ENCODE measurements at regions not wholly inside any gene's neighbourhood (a gene's known extent, or its start where the extent isn't known, plus 50 kb on each side); places are given as distances from the start of the nearest gene placed in this dataset.

DNA sequence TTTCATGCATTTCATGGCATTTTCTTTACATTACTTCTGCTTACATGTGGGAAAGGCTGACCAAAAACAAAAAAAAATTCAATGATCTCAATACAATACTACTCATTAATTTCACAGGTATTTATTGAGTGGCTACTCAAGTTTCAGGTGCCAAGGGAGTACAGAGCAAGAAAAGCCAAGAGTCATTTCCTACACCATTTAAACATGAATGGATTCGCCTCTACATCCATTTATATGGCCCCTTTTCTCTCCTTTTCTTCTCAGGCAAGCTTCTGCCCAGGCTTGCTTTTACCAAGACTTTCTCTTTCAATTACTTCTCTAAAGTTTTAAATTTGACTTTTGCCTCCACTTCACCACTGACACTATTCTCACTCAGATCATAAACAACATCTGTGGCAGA is 1603.1 kb upstream of the CELF4 start:
- H3K4me1 ChIP-seq (ENCODE audit: control insufficient read depth in 1 of 2, low read depth in 2 of 2) = no peaks in the 10 kb centered on the region

DNA sequence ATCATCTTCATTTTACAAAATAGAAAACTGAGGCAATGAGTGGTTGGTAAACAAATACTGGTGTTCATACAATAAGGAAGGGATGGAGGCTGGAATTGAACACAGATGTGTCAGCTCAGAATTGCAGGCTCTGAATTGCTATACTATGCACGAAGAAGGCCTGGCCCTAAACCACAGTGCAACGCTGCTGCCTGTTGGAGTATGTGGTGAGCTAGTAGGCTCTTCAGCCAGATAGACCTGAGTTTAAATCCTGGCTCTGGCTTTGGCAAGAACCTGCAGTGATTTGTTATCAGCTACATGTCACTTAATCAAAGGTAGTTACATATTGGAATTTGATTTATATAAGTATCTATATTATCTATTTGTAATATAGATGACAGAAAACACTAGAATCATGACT is 1602.4 kb upstream of the CELF4 start:
- no peak overlapping the region for H3K4me3 ChIP-seq
- TF ChIP-seq, protein P1, sequence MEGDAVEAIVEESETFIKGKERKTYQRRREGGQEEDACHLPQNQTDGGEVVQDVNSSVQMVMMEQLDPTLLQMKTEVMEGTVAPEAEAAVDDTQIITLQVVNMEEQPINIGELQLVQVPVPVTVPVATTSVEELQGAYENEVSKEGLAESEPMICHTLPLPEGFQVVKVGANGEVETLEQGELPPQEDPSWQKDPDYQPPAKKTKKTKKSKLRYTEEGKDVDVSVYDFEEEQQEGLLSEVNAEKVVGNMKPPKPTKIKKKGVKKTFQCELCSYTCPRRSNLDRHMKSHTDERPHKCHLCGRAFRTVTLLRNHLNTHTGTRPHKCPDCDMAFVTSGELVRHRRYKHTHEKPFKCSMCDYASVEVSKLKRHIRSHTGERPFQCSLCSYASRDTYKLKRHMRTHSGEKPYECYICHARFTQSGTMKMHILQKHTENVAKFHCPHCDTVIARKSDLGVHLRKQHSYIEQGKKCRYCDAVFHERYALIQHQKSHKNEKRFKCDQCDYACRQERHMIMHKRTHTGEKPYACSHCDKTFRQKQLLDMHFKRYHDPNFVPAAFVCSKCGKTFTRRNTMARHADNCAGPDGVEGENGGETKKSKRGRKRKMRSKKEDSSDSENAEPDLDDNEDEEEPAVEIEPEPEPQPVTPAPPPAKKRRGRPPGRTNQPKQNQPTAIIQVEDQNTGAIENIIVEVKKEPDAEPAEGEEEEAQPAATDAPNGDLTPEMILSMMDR (IDR thresholded peaks at IDR 0.05) = no peak
- H3K27ac ChIP-seq = no peak overlapping the region
- no peaks in the 10 kb centered on the region for H3K9me3 ChIP-seq
- no peak for ATAC-seq (ENCODE audit: insufficient number of reproducible peaks, low FRiP score, low read depth)
- H3K4me1 ChIP-seq (ENCODE audit: control insufficient read depth in 1 of 2, low read depth in 2 of 2) = no peaks in the 10 kb centered on the region
- H3K36me3 ChIP-seq = no peaks in the 10 kb centered on the region
- H3K27me3 ChIP-seq (replicated peaks; ENCODE audit: insufficient read depth) = no peaks in the 10 kb centered on the region
- no peak for DNase-seq (ENCODE audit: low spot score)

More for the DNA sequence above, 1603.1 kb upstream of the CELF4 start:
- TF ChIP-seq, protein P1 (IDR thresholded peaks at IDR 0.05) = no peak
- no peak for DNase-seq (ENCODE audit: low spot score)
- no peak overlapping the region for H3K4me3 ChIP-seq
- ATAC-seq (ENCODE audit: insufficient number of reproducible peaks, low FRiP score, low read depth) = no peak
- H3K27me3 ChIP-seq (replicated peaks; ENCODE audit: insufficient read depth) = no peaks in the 10 kb centered on the region
- H3K36me3 ChIP-seq = no peaks in the 10 kb centered on the region
- H3K9me3 ChIP-seq = no peaks in the 10 kb centered on the region
- H3K27ac ChIP-seq = no peak overlapping the region

DNA sequence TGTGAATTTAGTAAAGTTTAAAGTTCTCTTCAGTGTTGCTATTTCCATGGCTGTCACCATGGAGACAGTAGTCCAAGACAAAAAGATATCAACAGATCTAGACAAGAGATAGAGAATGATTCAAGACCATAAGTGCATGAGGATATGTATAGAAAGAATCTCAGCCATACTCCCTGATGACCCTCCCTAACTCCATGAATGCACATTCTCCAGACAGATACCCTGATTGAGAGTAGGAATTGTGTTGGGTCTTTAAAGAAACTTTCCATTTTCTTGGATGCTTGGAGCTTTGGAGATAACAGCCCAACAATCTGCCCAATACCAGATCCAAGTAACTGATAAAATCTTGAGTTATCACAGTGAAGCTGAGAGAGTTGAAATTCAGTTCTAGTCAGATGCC is 1601.2 kb upstream of the CELF4 start:
- no peak for DNase-seq (ENCODE audit: low spot score)
- Histone ChIP-seq H3K4me3 (no peak overlapping the region), H3K4me1 (ENCODE audit: control insufficient read depth in 1 of 2, low read depth in 2 of 2) (no peaks in the 10 kb centered on the region), H3K9me3 (no peaks in the 10 kb centered on the region), H3K27ac (no peak overlapping the region), H3K36me3 (no peaks in the 10 kb centered on the region), H3K27me3 (replicated peaks; ENCODE audit: insufficient read depth) (no peaks in the 10 kb centered on the region)
- TF ChIP-seq, protein P1 (IDR thresholded peaks at IDR 0.05) = no peak
- ATAC-seq (ENCODE audit: insufficient number of reproducible peaks, low FRiP score, low read depth) = no peak

DNA sequence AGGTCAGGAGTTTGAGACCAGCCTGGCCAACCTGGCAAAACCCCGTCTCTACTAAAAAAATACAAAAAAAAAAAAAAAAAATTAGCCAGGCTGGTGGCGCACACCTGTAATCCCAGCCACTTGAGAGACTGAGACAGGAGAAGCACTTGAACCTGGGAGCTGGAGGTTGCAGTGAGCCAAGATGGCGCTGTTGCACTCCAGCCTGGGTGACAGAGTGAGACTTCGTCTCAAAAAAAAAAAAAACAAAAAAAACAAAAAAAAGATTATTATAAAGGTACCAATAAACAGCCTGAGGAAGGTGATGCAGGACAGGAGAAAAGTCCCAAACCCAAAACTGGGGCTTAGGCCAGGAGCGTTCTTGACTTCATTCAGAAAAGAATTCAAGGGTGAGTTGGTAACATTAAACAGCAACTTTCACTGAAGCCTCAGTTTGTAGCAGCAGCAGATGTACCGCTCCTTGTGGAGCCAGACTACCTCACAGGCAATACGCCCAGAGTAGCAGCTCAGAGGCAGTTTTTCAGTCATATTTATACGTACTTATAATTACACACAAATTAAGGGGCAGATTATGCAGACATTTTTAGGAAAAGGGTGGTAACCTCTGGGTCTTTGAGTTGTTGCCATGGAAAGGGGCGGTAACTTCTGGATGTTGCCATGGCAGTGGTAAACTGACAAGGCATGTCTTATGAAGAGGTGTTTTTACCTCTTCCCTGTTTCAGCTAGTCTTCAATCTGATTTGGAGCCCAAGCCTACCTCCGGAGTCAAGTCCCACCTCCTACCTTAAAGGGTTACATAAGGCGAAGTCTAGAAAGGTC is 1596.6 kb upstream of the CELF4 start:
- TF ChIP-seq, protein P1 (IDR thresholded peaks at IDR 0.05) = no peak
- ATAC-seq (ENCODE audit: insufficient number of reproducible peaks, low FRiP score, low read depth) = no peak
- Histone ChIP-seq H3K27me3 (replicated peaks; ENCODE audit: insufficient read depth) (no peaks in the 10 kb centered on the region), H3K4me1 (ENCODE audit: control insufficient read depth in 1 of 2, low read depth in 2 of 2) (no peaks in the 10 kb centered on the region), H3K9me3 (no peaks in the 10 kb centered on the region), H3K4me3 (no peak overlapping the region), H3K27ac (no peak overlapping the region), H3K36me3 (no peaks in the 10 kb centered on the region)
- DNase-seq (ENCODE audit: low spot score) = no peak

DNA sequence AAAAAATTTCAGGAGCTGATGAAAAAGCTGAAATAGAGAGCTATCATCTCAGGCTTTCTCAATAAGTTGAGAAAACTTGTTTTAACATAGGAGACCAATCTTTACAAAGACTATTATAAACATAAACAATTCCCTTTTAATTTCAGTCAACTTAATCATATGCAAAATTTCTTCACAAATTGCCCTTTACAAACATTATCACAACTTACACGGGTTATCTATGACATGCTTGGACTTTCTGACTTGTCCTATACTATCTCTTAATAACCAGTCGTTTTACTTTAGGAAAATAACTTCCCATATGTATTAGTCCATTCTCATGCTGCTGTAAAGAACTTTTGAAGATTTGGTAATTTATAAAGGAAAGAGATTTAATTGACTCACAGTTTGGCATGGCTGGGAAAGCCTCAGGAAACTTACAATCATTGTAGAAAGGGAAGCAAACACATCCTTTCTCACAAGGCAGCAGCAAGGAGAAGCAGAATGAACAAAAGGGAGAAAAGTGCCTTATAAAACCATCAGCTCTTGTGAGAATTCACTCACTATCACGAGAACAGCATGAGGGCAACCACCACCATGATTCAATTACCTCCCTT is 1583.7 kb upstream of the CELF4 start:
- TF ChIP-seq, protein P1 (IDR thresholded peaks at IDR 0.05) = no peak
- H3K27me3 ChIP-seq (replicated peaks; ENCODE audit: insufficient read depth) = no peaks in the 10 kb centered on the region

More for the DNA sequence above, 1583.7 kb upstream of the CELF4 start:
- Histone ChIP-seq H3K4me1 (ENCODE audit: control insufficient read depth in 1 of 2, low read depth in 2 of 2) (no peaks in the 10 kb centered on the region), H3K9me3 (no peaks in the 10 kb centered on the region), H3K27ac (no peak overlapping the region), H3K4me3 (no peak overlapping the region), H3K36me3 (no peaks in the 10 kb centered on the region)
- DNase-seq (ENCODE audit: low spot score) (no peak), ATAC-seq (ENCODE audit: insufficient number of reproducible peaks, low FRiP score, low read depth) (no peak)
